ENCODE measurements at regions not wholly inside any gene's neighbourhood (a gene's known extent, or its start where the extent isn't known, plus 50 kb on each side); places are given as distances from the start of the nearest gene placed in this dataset.
A peak's percentile ranks its signal among the peaks of the same experiment; 100 is the strongest.

GRCh38 chr20:23203951-23204730 is 118.0 kb upstream of the CD93 start:
- DNase-seq (ENCODE audit: low read depth in 2 of 2), result no peak
- TF ChIP-seq CTCF (IDR thresholded peaks at IDR 0.05; ENCODE audit: low read depth, low read length), result no peak

GRCh38 chr20:23203310-23203709 is 117.2 kb upstream of the CD93 start:
- no peak for TF ChIP-seq CTCF (IDR thresholded peaks at IDR 0.05; ENCODE audit: low read depth, low read length)
- no peak for DNase-seq (ENCODE audit: low read depth in 2 of 2)
- no peak overlapping the region for H3K4me3 ChIP-seq (replicated peaks in 1 of 2; ENCODE audit: low read depth in 2 of 2, low read length in 2 of 2)

More at GRCh38 chr20:23203951-23204730, 118.0 kb upstream of the CD93 start:
- no peak overlapping the region for H3K4me3 ChIP-seq (replicated peaks in 1 of 2; ENCODE audit: low read depth in 2 of 2, low read length in 2 of 2)

GRCh38 chr20:23201658-23202057 is 115.5 kb upstream of the CD93 start:
- TF ChIP-seq CTCF (IDR thresholded peaks at IDR 0.05; ENCODE audit: low read depth, low read length), result no peak
- no peak overlapping the region for H3K4me3 ChIP-seq (replicated peaks in 1 of 2; ENCODE audit: low read depth in 2 of 2, low read length in 2 of 2)
- DNase-seq (ENCODE audit: low read depth in 2 of 2), result no peak

- peak; percentile 42 for TF ChIP-seq CTCF (IDR thresholded peaks at IDR 0.05; ENCODE audit: low read depth, low read length)
- no peak overlapping the region for H3K4me3 ChIP-seq (replicated peaks in 1 of 2; ENCODE audit: low read depth in 2 of 2, low read length in 2 of 2)
- peak; percentile 25 to 47 for DNase-seq (ENCODE audit: low read depth in 2 of 2)
These were observed 114.8 kb upstream of the CD93 start for GRCh38 chr20:23200914-23201313.

GRCh38 chr20:23200413-23200812 is 114.3 kb upstream of the CD93 start:
- no peak overlapping the region for H3K4me3 ChIP-seq (replicated peaks in 1 of 2; ENCODE audit: low read depth in 2 of 2, low read length in 2 of 2)
- DNase-seq (ENCODE audit: low read depth in 2 of 2), result no peak
- TF ChIP-seq CTCF (IDR thresholded peaks at IDR 0.05; ENCODE audit: low read depth, low read length), result no peak

- H3K4me3 ChIP-seq (replicated peaks in 1 of 2; ENCODE audit: low read depth in 2 of 2, low read length in 2 of 2), result no peak overlapping the region
- no peak for TF ChIP-seq CTCF (IDR thresholded peaks at IDR 0.05; ENCODE audit: low read depth, low read length)
- DNase-seq (ENCODE audit: low read depth in 2 of 2), result no peak
These were observed 113.2 kb upstream of the CD93 start for GRCh38 chr20:23199356-23199755.

- H3K4me3 ChIP-seq (replicated peaks in 1 of 2; ENCODE audit: low read depth in 2 of 2, low read length in 2 of 2), result no peak overlapping the region
- TF ChIP-seq CTCF (IDR thresholded peaks at IDR 0.05; ENCODE audit: low read depth, low read length), result no peak
- no peak for DNase-seq (ENCODE audit: low read depth in 2 of 2)
These were observed 112.7 kb upstream of the CD93 start for GRCh38 chr20:23198815-23199214.

All from cardiac fibroblast (primary cell).